OCI-LY7 (cell line): ENCODE measurements at regions not wholly inside any gene's neighbourhood (a gene's known extent, or its start where the extent isn't known, plus 50 kb on each side); places are given as distances from the start of the nearest gene placed in this dataset.

Experiments used
- EZH2phosphoT487 ChIP-seq: fragments of 200-600 bp; sonication (generic); IDR thresholded peaks from 2 replicates; pipeline ENCODE4 v1.6.1; 2018; ENCODE audit warnings: low read depth, borderline replicate concordance, mild to moderate bottlenecking, mixed run types, antibody characterized with exemption, low read length, moderate library complexity, mixed read lengths
- TF ChIP-seq, protein P1 (sequence below): fragments of 200-600 bp; sonication (generic); conservative IDR thresholded peaks from 2 replicates; pipeline ENCODE4 v1.5.1; 2014; ENCODE audit warnings: mild to moderate bottlenecking, antibody characterized with exemption, low read length, moderate library complexity, mixed read lengths

GRCh38 chr13:20337884-20338551 lies 105.9 kb upstream of the GJB6 start:
- TF ChIP-seq, protein P1, sequence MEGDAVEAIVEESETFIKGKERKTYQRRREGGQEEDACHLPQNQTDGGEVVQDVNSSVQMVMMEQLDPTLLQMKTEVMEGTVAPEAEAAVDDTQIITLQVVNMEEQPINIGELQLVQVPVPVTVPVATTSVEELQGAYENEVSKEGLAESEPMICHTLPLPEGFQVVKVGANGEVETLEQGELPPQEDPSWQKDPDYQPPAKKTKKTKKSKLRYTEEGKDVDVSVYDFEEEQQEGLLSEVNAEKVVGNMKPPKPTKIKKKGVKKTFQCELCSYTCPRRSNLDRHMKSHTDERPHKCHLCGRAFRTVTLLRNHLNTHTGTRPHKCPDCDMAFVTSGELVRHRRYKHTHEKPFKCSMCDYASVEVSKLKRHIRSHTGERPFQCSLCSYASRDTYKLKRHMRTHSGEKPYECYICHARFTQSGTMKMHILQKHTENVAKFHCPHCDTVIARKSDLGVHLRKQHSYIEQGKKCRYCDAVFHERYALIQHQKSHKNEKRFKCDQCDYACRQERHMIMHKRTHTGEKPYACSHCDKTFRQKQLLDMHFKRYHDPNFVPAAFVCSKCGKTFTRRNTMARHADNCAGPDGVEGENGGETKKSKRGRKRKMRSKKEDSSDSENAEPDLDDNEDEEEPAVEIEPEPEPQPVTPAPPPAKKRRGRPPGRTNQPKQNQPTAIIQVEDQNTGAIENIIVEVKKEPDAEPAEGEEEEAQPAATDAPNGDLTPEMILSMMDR, result no peak
- TF ChIP-seq EZH2phosphoT487, result no peak
